SK-MEL-5 (cell line): ENCODE measurements at regions not wholly inside any gene's neighbourhood (a gene's known extent, or its start where the extent isn't known, plus 50 kb on each side); places are given as distances from the start of the nearest gene placed in this dataset.

ENCODE experiments used
- DNase-seq: peaks from one replicate; pipeline ENCODE4 v3.0.0-alpha.2; 2016; ENCODE audit warnings: low read depth, low spot score
- in situ Hi-C: cut with HindIII; loops from 2 replicates; pipeline ENCODE4 v1.10.0; 2016; ENCODE audit warnings: low sequenced_read_pairs, high pct_unique_total_duplicates, low pct_unique_long_range_greater_than_20kb

DNA sequence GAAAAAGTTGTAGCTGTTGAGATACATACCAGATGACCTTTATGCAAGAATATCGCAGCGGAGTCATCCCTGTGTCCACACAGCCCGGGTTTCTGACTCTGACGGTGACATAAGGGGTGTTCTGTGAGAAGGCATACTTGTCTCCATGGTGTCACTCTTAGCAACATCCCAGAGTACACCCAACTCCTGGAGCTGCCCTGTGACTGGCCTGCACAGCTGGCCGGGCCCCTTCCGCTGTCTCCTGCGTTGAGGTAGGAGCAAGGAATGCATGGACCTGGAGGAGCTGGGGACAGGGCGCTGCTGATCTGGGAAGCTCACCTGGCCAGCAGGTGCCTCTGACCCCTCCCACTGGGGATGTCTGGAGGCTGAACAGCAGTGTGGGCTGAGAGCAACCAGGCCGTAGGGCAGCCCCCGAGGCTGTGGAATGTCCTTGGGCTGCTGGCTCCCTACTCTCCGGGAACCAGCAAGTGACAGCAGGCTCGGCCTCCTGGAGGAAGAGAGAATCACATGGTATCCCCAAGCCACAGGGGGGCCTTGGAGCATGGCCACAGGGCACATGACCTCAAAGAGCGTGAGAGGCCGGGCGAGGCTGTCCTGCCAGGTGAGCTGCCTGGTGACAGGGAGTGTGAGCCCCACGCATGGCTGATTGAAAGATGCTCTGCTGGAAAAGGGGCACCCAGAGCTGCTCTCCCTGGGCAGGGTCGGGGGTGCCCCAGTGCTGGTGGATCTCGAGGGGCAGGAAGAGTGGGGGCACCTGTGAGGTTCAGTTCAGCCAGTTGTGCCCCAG lies 113.4 kb downstream of the MRPL36 start:
- no peak for DNase-seq
- in situ Hi-C loops, result no loop called here

DNA sequence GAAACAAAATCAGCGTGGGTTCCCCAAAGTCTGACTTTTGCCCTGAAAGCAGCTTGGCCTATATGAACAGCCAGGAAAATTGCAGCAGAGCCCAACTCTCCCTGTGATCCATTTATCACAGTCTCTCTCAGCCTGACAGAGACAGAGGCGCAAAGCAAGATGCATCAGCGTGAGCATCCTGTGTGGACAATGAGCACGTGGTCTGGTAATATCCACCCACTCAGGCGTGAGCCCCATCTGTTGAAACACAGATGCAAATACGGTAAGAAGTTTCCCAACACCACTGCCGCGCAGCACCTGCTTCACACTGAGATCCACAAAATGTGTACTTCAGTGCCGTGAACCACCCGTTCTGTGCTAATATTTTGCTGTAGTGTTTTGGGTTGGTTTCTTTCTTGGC lies 114.6 kb downstream of the MRPL36 start:
- in situ Hi-C loops, result no loop called here
- DNase-seq, result no peak

DNA sequence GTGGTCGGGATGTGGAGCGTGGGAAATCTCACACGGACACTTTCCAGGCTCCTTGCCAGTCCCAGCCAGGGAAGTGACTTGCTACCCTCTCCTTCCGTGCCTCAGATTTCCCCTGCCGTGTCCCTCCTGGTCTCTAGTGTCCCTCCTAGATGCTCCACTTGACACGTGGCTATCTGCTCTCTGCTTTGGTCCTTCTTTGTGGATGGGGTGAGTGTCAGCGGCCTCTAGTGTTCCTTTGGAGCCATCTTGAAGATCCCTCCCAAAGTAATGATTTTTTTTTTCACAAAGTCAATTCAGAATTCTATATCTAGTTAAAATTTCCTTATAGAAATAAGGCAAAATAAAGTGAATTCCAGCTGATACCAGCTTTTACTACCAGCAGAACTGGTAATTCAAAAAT lies 117.7 kb downstream of the MRPL36 start:
- DNase-seq, result peak; percentile 23
- in situ Hi-C loops, result no loop called here

DNA sequence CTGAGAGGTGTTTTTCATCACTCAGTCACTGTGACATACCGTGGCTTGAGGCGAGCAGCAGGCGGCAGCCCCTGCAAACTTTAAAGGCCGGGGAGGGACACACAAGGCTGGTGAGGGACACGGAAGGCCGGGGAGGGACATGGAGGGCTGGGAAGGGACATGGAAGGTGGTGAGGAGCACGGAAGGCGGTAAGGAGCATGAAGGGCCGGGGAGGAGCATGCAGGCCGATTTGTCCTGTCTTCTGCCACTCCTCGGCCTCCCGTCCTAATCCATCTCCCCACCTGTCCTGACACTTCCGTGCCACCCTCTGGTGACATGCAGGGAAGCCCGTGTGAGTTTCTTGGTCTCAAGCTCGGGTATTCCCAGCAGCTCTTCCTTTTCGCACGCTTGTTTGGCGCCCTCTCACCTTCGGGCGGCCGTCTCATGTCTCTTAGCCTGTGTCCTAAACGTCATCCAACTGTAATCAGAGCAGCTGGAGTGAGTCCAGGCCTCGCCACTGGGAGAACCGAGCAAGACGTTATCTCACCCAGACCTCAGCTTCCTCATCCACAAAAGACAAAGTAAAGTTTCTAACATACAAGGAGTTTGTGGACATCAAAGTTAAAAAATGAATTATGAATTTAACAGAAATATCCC lies 126.5 kb downstream of the MRPL36 start:
- no peak for DNase-seq
- in situ Hi-C loops, result no loop called here

DNA sequence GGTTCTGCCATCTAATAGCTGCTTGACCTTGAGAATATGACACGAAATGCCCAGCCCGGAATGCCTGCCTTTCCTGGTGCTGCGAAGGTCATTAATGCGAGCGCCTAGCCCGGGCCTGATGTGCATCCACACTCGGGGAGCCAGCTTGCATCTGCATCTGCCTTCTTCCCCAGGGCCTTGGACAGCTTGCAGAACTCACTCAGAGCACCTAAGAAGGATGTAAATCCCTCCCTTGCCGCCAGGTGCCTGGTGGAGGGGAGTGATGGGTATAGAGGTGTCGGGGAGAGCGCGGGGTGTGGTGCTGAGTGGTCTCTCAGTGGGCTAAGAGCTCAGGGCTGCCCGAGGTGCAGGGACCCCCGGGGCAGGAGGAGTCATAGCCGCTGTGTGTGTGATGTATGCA lies 127.2 kb downstream of the MRPL36 start:
- DNase-seq, result no peak
- in situ Hi-C loops, result no loop called here

DNA sequence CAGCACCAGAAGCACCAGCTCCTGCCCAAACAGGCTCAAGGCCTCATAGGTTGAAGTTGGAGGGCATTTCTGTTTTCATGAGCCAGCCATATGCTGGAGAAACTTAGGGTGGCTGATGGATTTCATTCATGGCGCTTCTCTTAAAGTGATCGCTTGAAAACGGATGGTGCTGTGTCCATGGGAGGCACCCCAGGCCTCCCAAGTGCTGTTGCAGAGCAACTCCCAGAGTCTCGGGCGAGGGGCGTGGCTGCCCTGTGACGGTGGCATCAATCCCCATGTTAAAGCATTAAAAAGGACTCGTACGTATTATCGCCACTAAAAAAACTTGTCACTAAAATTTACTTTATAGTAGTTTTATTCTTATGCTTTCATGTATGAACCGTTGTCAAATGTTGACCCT lies 128.3 kb downstream of the MRPL36 start:
- in situ Hi-C loops, result no loop called here
- DNase-seq, result no peak

DNA sequence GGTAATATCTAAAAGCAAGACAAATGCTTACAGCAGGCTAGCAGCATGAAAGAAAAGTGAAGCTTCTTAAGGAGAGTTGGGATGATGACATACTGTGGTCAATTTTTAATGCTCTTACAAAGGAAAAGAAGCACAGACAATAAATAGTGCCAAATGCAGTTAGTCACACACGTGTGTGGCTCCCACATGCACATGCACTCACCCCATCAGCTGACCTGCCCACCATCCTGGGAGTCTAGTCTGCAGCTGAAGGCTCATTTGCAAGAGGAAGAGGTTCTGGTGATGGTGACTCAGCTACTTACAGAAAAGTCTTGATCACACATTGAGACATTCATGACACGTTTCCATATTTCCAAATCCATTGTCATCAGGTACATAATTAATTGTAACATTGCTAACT lies 129.3 kb downstream of the MRPL36 start:
- in situ Hi-C loops, result no loop called here

DNA sequence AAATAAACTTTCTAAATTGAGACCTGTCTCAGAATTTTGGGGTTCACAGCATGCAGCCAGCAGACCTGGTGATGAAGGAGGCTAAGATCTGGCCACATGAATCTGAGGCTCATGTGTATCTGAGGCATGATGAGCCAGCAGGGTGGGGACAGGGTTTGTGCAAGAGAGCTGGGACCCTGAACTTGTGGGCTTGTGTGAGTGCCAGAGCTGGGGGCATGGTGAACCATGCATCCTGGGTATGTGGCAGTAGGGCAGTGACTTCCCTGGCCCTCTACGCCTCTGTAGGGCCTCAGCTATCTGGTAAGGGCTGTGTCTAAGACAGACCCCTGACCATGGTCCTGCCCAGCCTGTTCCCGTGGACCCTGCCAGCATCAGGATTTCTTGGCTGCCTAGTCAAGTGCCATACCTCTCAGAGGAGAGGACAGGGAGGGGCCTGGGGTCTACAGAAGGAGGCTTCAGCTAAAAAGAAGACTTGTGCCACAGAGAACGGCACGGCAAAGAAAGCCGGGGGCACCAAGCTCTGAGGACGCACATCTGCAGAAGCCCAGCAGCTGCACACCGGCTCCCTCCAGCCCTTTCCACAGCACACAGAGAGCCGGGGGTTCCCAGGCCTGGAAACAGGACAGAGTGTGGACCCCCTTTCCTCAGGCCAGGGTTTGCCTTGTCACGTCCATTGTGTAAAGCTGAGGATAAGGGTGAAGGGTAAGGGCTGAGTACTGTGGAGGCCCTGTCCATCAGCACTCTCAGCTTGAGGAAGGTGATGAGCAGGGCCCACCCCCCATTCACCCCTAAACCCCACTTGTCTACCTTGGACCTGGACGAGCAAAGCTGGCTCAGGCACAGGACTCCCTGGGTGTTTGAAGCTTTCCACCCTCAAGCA lies 130.1 kb downstream of the MRPL36 start:
- DNase-seq, result no peak
- in situ Hi-C loops, result no loop called here

More for the DNA sequence above, 129.3 kb downstream of the MRPL36 start:
- no peak for DNase-seq

DNA sequence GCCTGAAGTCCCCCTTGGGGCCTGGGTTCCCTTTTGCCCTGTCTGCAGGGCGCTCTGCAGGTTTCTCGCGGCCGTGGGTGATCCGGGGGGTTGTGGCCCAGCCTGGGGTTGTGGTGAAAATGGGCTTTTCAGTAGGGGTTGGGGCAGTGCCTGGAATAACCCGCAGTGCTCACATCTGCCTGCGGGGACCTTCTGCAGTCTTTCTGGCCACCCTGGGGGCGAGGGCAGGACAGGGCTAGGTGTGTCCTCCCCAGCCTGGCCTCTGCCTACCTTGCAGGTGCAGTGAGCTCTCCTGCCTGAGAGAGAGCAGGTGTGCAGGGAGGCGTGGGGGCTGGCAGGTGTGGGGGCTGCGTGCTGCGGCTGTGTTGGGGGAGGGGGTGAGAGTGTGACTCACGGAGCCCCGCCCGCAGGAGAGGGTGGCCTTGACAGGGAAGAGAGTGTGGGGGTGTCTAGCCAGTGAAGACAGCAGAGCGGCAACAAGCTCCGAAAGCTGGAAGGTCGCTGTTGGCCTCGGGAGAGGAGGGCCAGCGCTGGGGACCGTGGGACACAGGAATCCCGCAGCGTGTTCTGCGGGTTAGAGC lies 131.4 kb downstream of the MRPL36 start:
- DNase-seq, result no peak
- in situ Hi-C loops, result no loop called here

DNA sequence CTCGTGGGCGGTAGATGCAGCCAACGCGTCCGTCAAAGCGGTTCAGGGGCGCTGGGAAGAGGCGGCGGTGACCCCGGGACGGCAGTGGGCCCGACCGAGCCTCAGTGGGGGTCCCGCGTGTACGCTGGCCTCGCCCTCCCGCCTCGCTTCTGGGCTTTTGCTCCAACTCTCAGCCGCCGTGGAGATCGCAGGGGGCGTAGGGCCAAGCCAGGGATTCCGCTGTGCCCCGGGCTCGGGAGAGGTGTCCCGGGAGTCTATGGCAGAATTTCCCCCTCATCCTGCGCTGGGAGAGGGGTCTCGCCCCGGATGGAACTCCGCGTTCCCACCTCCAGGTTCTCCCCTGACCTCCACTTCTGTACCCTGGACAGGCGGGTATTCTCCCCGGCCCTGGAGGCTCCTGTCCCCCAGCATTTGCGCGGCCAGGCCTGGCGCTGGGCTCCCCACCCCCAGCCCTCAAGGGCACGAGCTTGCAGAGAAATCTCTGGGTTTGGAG lies 131.9 kb downstream of the MRPL36 start:
- in situ Hi-C loops, result no loop called here
- no peak for DNase-seq

DNA sequence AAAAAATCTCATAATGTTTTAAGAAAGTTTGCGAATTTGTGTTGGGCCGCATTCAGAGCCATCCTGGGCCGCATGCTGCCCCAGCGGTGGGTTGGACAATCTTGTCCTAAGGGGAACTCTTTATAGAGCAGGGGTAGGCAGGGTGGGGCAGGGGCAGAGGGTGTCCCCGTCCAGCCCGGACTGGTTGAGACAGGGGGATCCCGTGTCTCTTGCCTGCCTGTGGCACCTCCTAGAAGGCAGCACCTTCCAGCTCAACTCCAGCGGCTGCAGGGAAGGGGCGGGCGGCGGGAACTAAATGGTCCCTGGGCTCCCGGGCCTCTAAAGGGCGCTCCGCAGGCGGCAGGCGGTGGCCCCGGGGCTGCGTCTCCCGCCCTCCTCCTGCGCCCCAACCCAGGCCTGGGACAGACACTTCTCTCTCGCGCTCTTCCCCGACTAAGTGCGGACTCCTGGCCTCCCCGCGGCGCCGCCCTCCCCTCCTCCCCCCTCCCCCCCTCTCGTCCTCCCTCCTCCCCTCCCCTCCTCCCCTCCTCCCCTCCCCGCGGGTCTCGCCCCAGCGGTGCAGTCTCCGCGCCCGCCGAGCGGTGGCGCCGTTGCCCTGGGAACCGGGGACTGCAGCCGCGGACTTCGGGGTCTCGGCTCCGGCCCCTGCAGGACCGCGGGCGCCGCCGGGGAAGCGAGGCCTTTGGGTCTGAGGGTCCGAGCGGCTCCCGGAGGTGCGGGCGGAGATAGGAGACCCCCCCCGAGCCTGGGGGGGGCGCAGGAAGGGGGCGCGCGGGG lies 132.6 kb downstream of the MRPL36 start:
- peak; percentile 52 for DNase-seq
- in situ Hi-C loops, result no loop called here

DNA sequence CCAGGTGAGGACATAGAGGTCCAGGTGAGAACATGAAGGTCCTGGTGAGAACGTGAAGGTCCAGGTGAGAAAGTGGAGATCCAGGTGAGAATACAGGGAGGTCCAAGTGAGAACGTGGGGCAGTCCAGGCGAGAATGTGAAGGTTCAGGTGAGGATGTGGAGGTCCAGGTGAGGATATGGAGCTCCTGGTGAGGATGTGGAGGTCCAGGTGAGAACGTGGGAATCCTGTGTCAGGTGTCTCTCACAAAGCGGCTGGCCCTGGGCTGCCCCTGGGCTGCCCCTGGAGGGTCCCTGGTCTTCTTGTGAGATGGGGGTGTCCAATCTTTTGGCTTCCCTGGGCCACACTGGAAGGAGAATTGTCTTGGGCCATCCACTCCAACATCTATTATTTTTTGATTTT lies 133.4 kb downstream of the MRPL36 start:
- in situ Hi-C loops, result no loop called here

DNA sequence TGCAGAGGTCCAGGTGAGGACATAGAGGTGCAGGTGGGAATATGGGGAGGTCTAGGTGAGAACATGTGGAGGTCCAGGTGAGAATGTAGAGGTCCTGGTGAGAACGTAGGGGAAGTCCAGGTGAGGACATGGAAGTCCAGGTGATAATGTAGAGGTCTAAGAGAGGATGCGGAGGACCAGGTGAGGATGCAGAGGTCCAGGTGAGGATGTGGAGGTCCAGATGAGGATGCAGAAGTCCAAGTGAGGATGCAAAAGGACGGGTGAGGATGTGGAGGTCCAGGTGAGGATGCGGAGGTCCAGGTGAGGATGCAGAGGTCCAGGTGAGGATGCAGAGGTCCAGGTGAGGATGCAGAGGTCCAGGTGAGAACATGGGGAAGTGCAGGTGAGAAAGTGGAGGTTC lies 133.8 kb downstream of the MRPL36 start:
- in situ Hi-C loops, result no loop called here
- no peak for DNase-seq

More for the DNA sequence above, 133.4 kb downstream of the MRPL36 start:
- DNase-seq, result no peak

DNA sequence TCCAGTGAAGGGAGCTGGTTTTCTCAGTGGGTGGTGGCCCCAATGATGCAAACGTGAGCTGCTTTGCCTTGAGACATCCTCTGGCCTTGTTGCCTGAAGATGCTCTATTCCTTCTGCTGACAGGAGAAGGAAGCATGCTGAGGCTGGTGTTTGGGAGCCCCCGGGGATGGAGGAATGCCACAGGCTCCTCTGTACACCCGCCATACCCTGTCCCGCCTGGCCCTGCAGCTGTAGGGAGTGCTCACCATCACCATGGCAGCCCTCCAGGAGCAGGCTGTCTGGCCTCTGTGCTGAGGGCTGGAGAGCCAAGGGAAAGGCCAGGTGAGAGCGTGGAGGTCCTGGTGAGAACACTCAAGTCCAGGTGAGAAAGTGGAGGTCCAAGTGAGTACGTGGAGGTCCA lies 134.4 kb downstream of the MRPL36 start:
- in situ Hi-C loops, result no loop called here
- no peak for DNase-seq

DNA sequence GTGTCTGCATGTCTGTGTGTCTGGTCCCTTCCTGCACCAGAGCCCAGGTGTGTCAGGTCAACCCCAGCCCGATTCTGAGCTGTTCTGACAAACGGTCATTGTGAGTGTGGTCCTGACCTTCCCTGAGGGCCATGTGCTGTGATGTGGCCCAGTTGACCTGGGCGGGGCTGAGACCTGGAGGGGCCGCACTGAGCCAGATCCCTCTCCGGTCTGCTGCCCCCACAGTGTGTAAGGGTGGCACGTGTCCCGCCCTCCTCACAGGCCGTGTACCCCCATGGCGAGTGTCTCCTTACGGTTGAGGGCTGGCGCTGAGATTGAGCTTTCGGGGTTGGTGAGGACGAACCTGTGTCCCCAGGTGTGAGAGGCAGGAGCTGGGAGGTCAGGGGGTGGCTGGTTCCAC lies 136.5 kb downstream of the MRPL36 start:
- DNase-seq, result no peak
- in situ Hi-C loops, result no loop called here

DNA sequence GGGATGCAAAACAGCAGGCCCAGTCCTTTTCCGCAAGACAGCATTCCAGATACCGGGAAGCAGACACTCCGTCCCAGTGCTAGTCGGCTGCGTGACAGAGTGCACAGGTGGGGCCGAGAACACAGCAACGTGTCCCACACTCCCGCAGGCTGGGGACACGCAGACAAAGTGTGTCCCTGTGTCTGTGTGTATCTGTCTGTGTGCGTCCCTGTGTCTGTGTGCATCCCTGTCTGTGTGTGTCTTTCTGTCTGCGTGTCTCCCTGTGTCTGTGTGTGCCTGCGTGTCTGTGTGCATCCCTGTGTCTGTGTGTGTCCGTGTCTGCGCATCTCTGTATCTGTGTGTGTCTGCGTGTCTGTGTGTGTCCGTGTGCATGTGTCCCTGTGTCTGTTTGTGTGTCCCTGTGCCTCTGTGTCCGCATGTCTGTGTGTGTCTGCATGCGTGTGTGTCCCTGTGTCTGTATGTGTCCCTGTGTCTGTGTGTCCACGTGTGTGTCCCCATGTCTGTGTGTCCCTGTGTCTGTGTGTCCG lies 137.0 kb downstream of the MRPL36 start:
- DNase-seq, result no peak
- in situ Hi-C loops, result no loop called here
